ENCODE measurements at regions not wholly inside any gene's neighbourhood (a gene's known extent, or its start where the extent isn't known, plus 50 kb on each side); places are given as distances from the start of the nearest gene placed in this dataset.

GRCh38 chr9:75448955-75449354, 360.6 kb downstream of the OSTF1 start:
- CTCF ChIA-PET: no interaction called here
- POLR2A ChIA-PET (ENCODE audit: low non-redundant PET): no interaction called here
- H3K27ac ChIP-seq: no peak overlapping the region

GRCh38 chr9:75451045-75451444, 362.7 kb downstream of the OSTF1 start:
- TF ChIP-seq CTCF (conservative IDR thresholded peaks at IDR 0.05; ENCODE audit: low read depth): no peak
- POLR2A ChIA-PET (ENCODE audit: low non-redundant PET): no interaction called here
- no peak for DNase-seq (ENCODE audit: low spot score)
- no peak overlapping the region for H3K27ac ChIP-seq
- CTCF ChIA-PET: no interaction called here

More at GRCh38 chr9:75448955-75449354, 360.6 kb downstream of the OSTF1 start:
- TF ChIP-seq CTCF (conservative IDR thresholded peaks at IDR 0.05; ENCODE audit: low read depth): no peak
- no peak for DNase-seq (ENCODE audit: low spot score)

GRCh38 chr9:75451505-75451904, 363.2 kb downstream of the OSTF1 start:
- CTCF ChIA-PET: interaction anchor here (0.7 kb wide), 1 partner anchor 36 kb away, joined by 3 read pairs; no protein-coding TSS in a partner anchor
- DNase-seq (ENCODE audit: low spot score): no peak
- no peak for TF ChIP-seq CTCF (conservative IDR thresholded peaks at IDR 0.05; ENCODE audit: low read depth)
- H3K27ac ChIP-seq: no peak overlapping the region
- POLR2A ChIA-PET (ENCODE audit: low non-redundant PET): no interaction called here

GRCh38 chr9:75452512-75452911, 364.2 kb downstream of the OSTF1 start:
- DNase-seq (ENCODE audit: low spot score): no peak
- H3K27ac ChIP-seq: no peak overlapping the region
- POLR2A ChIA-PET (ENCODE audit: low non-redundant PET): no interaction called here
- TF ChIP-seq CTCF (conservative IDR thresholded peaks at IDR 0.05; ENCODE audit: low read depth): no peak
- CTCF ChIA-PET: interaction anchor here (0.6 to 0.7 kb wide), 2 partner anchors 13 to 35 kb away, joined by 3 read pairs; no protein-coding TSS in a partner anchor

GRCh38 chr9:75454043-75454442, 365.7 kb downstream of the OSTF1 start:
- ChIA-PET CTCF (no interaction called here), POLR2A (ENCODE audit: low non-redundant PET) (no interaction called here)
- H3K27ac ChIP-seq: no peak overlapping the region
- no peak for TF ChIP-seq CTCF (conservative IDR thresholded peaks at IDR 0.05; ENCODE audit: low read depth)
- no peak for DNase-seq (ENCODE audit: low spot score)

GRCh38 chr9:75454891-75455290, 366.6 kb downstream of the OSTF1 start:
- POLR2A ChIA-PET (ENCODE audit: low non-redundant PET): no interaction called here

More at GRCh38 chr9:75454891-75455290, 366.6 kb downstream of the OSTF1 start:
- no peak for DNase-seq (ENCODE audit: low spot score)
- no peak for TF ChIP-seq CTCF (conservative IDR thresholded peaks at IDR 0.05; ENCODE audit: low read depth)
- H3K27ac ChIP-seq: no peak overlapping the region
- CTCF ChIA-PET: no interaction called here

All from RWPE1 (cell line).